SK-N-SH treated with all-trans-retinoic acid at 6 μM for 48 hours (cell line): ENCODE measurements at regions not wholly inside any gene's neighbourhood (a gene's known extent, or its start where the extent isn't known, plus 50 kb on each side); places are given as distances from the start of the nearest gene placed in this dataset.

ENCODE experiments used
- RARB ChIP-seq: fragments of 250-450 bp; sonication (Bioruptor Pico); IDR thresholded peaks from 2 replicates; pipeline ENCODE4 v1.8.0; 2021; ENCODE audit warnings: mild to moderate bottlenecking, moderate library complexity
- TCF4 ChIP-seq: fragments of 250-450 bp; sonication (Bioruptor Pico); IDR thresholded peaks from 2 replicates; pipeline ENCODE4 v1.8.0; 2021; ENCODE audit warnings: mild to moderate bottlenecking, moderate library complexity, borderline replicate concordance
- ZC3H10 ChIP-seq: fragments of 250-450 bp; sonication (Bioruptor Pico); IDR thresholded peaks from 2 replicates; pipeline ENCODE4 v1.5.1; 2021; ENCODE audit warnings: mild to moderate bottlenecking, moderate library complexity
- ZFP3 ChIP-seq: fragments of 250-450 bp; sonication (Bioruptor Pico); IDR thresholded peaks from 2 replicates; pipeline ENCODE4 v1.5.0; 2020; ENCODE audit warnings: mild to moderate bottlenecking, moderate library complexity
- ZNF70 ChIP-seq: fragments of 450-650 bp; formaldehyde crosslinking; IDR thresholded peaks from 2 replicates; pipeline ENCODE4 v1.5.0; 2020; ENCODE audit warnings: mild to moderate bottlenecking, moderate library complexity
- TF ChIP-seq, protein P1 (sequence below): fragments of 250-450 bp; sonication (Bioruptor Pico); IDR thresholded peaks from 2 replicates; pipeline ENCODE4 v1.5.1; 2021; ENCODE audit warnings: mild to moderate bottlenecking, moderate library complexity
- TF ChIP-seq, protein P2 (sequence below): fragments of 250-450 bp; sonication (Bioruptor Pico); IDR thresholded peaks from 2 replicates; pipeline ENCODE4 v1.8.0; 2020; ENCODE audit warnings: mild to moderate bottlenecking, moderate library complexity, borderline replicate concordance

DNA sequence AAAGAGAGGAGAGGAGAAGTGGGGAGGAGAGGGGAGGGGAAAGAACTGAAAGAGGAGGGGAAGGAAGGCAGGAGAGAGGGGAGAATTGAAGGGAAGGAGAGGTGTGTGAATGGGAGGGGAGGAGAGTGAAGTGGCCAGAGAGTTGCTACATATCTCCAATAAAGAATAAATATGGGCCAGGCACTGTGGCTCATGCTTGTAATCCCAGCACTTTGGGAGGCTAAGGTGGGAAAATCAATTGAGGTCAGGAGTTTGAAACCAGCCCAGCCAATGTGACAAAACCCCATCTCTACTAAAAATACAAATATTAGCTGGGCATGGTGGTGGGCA is 482.4 kb downstream of the NAF1 start:
- TF ChIP-seq, protein P1, sequence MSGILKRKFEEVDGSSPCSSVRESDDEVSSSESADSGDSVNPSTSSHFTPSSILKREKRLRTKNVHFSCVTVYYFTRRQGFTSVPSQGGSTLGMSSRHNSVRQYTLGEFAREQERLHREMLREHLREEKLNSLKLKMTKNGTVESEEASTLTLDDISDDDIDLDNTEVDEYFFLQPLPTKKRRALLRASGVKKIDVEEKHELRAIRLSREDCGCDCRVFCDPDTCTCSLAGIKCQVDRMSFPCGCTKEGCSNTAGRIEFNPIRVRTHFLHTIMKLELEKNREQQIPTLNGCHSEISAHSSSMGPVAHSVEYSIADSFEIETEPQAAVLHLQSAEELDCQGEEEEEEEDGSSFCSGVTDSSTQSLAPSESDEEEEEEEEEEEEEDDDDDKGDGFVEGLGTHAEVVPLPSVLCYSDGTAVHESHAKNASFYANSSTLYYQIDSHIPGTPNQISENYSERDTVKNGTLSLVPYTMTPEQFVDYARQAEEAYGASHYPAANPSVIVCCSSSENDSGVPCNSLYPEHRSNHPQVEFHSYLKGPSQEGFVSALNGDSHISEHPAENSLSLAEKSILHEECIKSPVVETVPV, result no peak
- TF ChIP-seq ZNF70 (CRISPR knock-in tag) (no peak), TCF4 (CRISPR knock-in tag) (no peak), RARB (CRISPR knock-in tag) (no peak), ZC3H10 (CRISPR knock-in tag) (no peak), ZFP3 (no peak)
- TF ChIP-seq, protein P2, sequence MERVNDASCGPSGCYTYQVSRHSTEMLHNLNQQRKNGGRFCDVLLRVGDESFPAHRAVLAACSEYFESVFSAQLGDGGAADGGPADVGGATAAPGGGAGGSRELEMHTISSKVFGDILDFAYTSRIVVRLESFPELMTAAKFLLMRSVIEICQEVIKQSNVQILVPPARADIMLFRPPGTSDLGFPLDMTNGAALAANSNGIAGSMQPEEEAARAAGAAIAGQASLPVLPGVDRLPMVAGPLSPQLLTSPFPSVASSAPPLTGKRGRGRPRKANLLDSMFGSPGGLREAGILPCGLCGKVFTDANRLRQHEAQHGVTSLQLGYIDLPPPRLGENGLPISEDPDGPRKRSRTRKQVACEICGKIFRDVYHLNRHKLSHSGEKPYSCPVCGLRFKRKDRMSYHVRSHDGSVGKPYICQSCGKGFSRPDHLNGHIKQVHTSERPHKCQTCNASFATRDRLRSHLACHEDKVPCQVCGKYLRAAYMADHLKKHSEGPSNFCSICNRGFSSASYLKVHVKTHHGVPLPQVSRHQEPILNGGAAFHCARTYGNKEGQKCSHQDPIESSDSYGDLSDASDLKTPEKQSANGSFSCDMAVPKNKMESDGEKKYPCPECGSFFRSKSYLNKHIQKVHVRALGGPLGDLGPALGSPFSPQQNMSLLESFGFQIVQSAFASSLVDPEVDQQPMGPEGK (CRISPR knock-in tag), result no peak
